GM12873 (cell line): ENCODE measurements at regions not wholly inside any gene's neighbourhood (a gene's known extent, or its start where the extent isn't known, plus 50 kb on each side); places are given as distances from the start of the nearest gene placed in this dataset.

Experiments
- CTCF ChIP-seq: IDR thresholded peaks from 2 replicates; pipeline ENCODE4 v1.5.1; 2012; ENCODE audit warnings: low read depth, mild to moderate bottlenecking, moderate library complexity, low read length, control low read depth; ENCODE audit not compliant: insufficient read depth; ENCODE audit errors: missing control alignments

DNA sequence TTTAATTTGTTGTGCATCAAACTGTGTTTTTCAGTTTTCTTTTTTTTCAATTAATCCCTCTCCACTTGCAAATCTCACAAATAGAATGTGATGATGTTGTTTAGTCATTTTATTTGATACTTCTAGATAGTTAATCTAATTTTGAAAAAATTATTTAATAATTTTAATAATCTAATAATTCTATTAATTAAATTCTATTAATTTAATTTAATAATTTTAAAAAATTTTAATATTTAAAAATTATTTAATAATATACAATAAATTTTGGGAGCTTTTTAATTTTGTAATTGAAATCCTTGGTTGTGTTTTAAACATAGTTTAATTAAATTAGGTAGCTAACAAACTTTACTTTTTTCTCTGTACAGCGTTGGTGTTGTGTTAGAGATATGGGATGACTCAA lies 393.8 kb downstream of the OLFM4 start:
- TF ChIP-seq CTCF, result no peak

GRCh38 chr13:53436396-53436795 lies 407.8 kb downstream of the OLFM4 start:
- TF ChIP-seq CTCF, result no peak

DNA sequence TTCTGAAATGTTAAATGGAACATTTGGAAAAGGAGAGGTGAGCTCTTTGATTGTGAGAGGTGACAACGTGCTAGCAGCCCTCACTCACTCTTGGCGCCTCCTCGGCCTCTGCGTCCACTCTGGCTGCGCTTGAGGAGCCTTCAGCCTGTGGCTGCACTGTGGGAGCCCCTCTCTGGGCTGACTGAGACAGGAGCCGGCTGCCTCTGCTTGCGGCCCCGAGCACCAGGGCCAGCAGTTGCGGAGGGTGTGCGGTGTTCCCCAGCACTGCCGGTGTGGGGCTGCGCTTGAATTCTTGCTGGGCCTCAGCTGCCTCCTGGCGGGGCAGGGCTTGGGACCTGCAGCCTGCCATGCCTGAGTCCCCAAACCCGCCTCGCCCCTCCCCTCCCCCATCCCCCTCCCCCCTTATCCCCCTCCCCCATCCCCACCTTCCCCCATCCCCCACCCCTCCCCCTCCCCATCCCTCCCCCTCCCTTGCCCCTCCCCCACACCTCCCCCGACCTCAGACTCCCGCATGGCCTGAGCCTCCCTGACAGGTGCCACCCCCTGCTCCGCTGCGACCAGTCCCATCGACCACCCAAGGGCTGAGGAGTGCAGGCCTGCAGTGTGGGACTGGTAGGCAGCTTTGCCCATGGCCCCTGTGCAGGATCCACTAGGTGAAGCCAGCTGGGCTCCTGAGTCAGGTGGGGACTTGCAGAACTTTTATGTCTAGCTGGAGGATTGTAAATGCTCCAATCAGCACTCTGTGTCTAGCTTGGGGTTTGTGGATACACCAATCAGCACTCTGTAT lies 411.0 kb downstream of the OLFM4 start:
- TF ChIP-seq CTCF, result no peak

DNA sequence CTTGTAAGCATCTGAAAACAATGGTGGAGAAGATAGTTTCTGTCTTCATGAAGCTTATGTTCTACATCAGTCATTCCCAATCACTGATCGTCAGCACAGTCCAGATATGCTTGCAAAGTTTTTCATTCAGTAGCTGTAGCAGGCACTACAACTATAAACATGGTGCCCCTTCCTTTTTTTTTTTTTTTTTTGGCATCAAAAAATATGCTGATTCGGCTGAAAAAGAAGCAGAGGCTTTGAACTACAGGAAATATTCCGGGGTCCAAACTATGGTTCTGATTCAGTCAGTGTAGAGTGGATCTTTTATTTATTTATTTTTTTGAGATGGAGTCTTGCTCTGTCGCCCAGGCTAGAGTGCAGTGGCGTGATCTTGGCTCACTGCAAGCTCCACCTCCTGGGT lies 414.4 kb downstream of the OLFM4 start:
- TF ChIP-seq CTCF, result no peak

GRCh38 chr13:53445686-53446085 lies 417.1 kb downstream of the OLFM4 start:
- TF ChIP-seq CTCF, result no peak

GRCh38 chr13:53447456-53447855 lies 418.8 kb downstream of the OLFM4 start:
- no peak for TF ChIP-seq CTCF

DNA sequence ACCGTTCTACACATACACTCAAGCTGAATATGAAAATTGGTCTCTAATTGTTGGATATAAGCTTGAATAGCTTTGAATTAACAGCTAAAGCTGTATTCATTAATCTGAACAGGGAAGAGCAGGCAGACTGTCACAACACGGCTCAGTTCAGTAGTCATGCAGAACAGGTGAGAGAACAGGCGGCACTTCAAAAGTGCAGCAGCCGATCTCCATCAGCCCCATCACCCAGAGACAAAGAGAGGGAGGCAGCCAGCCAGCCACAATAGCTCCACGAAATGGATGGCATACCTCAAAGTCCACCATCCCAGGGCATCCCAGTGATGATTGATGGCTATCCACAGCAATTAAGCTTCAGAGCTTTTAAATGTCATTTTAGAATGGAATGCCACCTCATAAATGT lies 419.2 kb downstream of the OLFM4 start:
- TF ChIP-seq CTCF, result no peak
